SU-DHL-6 (cell line): ENCODE measurements at regions not wholly inside any gene's neighbourhood (a gene's known extent, or its start where the extent isn't known, plus 50 kb on each side); places are given as distances from the start of the nearest gene placed in this dataset.

ENCODE experiments used
- H2AFZ ChIP-seq: fragments of 200-600 bp; sonication (generic); 2 replicates; pipeline ENCODE4 v1.6.1; 2014; ENCODE audit warnings: low read depth, mild to moderate bottlenecking, moderate library complexity, mixed read lengths, antibody characterized with exemption, low read length; ENCODE audit not compliant: severe bottlenecking
- H3F3A ChIP-seq: fragments of 200-600 bp; shearing (Covaris generic); 2 replicates; pipeline ENCODE4 v1.6.0; 2016; ENCODE audit warnings: antibody characterized with exemption, mild to moderate bottlenecking; ENCODE audit not compliant: insufficient read depth
- H3K27ac ChIP-seq: fragments of 200-600 bp; sonication (generic); 2 replicates; pipeline ENCODE4 v1.5.1; 2016; ENCODE audit warnings: low read depth, mild to moderate bottlenecking, low read length, moderate library complexity, mixed read lengths
- H3K27me3 ChIP-seq: fragments of 200-600 bp; sonication (generic), shearing (Covaris generic); 2 replicates; pipeline ENCODE4 v1.6.0; 2014; ENCODE audit warnings: mild to moderate bottlenecking, low read length
- H3K36me3 ChIP-seq: fragments of 200-600 bp; sonication (generic); 2 replicates; pipeline ENCODE4 v1.6.1; 2014; ENCODE audit warnings: mild to moderate bottlenecking, low read length, mixed read lengths
- H3K4me2 ChIP-seq: fragments of 300-600, 200-600 bp; shearing (Covaris generic), sonication (generic); 2 replicates; pipeline ENCODE4 v1.6.0; 2014; ENCODE audit warnings: low read length, low read depth, mild to moderate bottlenecking; ENCODE audit not compliant: poor library complexity, severe bottlenecking
- H3K4me3 ChIP-seq: fragments of 200-600 bp; sonication (generic); 2 replicates; pipeline ENCODE4 v1.5.1; 2014; ENCODE audit warnings: antibody characterized with exemption, low read length, mild to moderate bottlenecking, mixed read lengths; ENCODE audit not compliant: insufficient read depth, poor library complexity, severe bottlenecking
- H3K79me2 ChIP-seq: fragments of 200-600 bp; sonication (generic); 2 replicates; pipeline ENCODE4 v1.6.1; 2014; ENCODE audit warnings: mild to moderate bottlenecking, low read length, moderate library complexity; ENCODE audit not compliant: insufficient read depth
- H3K9ac ChIP-seq: fragments of 200-600 bp; sonication (generic); 2 replicates; pipeline ENCODE4 v1.7.0; 2014; ENCODE audit warnings: mild to moderate bottlenecking, low read length
- H3K9me2 ChIP-seq: fragments of 200-600 bp; sonication (generic); replicated peaks from 2 replicates; pipeline ENCODE4 v1.6.1; 2014; ENCODE audit warnings: low read length; ENCODE audit not compliant: insufficient read depth
- H3K9me3 ChIP-seq: fragments of 200-600 bp; sonication (generic); 2 replicates; pipeline ENCODE4 v1.6.1; 2014; ENCODE audit warnings: low read length, mixed read lengths; ENCODE audit not compliant: insufficient read depth
- H4K20me1 ChIP-seq: fragments of 200-600 bp; sonication (generic); 2 replicates; pipeline ENCODE4 v1.6.1; 2014; ENCODE audit warnings: low read depth, mild to moderate bottlenecking, antibody characterized with exemption, low read length, moderate library complexity, mixed read lengths
- CTCF ChIP-seq: fragments of 200-600 bp; sonication (generic); IDR thresholded peaks from one replicate; pipeline ENCODE4 v1.5.1; 2017; ENCODE audit warnings: antibody characterized with exemption, mild to moderate bottlenecking, low read length, moderate library complexity; ENCODE audit not compliant: insufficient read depth, poor library complexity, severe bottlenecking
- EZH2phosphoT487 ChIP-seq: fragments of 200-600 bp; sonication (generic), shearing (Covaris generic); conservative IDR thresholded peaks from 2 replicates; pipeline ENCODE4 v1.6.1; 2018; ENCODE audit warnings: mild to moderate bottlenecking, antibody characterized with exemption, low read length, moderate library complexity, mixed read lengths

- Histone ChIP-seq H3K4me3 (no peak overlapping the region), H3K79me2 (no peaks in the 10 kb centered on the region), H3K9me3 (no peaks in the 10 kb centered on the region), H3K27ac (no peak overlapping the region), H3K4me2 (no peak overlapping the region), H3K9ac (no peak overlapping the region), H3F3A (no peaks in the 10 kb centered on the region), H4K20me1 (no peaks in the 10 kb centered on the region), H3K36me3 (no peaks in the 10 kb centered on the region), H2AFZ (no peak overlapping the region), H3K9me2 (no peaks in the 10 kb centered on the region), H3K27me3 (no peaks in the 10 kb centered on the region)
- no peak for TF ChIP-seq CTCF
- TF ChIP-seq EZH2phosphoT487: no peak
These were observed 240.5 kb upstream of the HS3ST1 start for GRCh38 chr4:11669156-11669555.

- Histone ChIP-seq H3F3A (no peaks in the 10 kb centered on the region), H2AFZ (no peak overlapping the region), H3K4me3 (no peak overlapping the region), H3K9me2 (no peaks in the 10 kb centered on the region), H3K9ac (no peak overlapping the region), H3K79me2 (no peaks in the 10 kb centered on the region), H3K27ac (no peak overlapping the region), H4K20me1 (no peaks in the 10 kb centered on the region), H3K36me3 (no peaks in the 10 kb centered on the region), H3K9me3 (no peaks in the 10 kb centered on the region), H3K4me2 (no peak overlapping the region), H3K27me3 (no peaks in the 10 kb centered on the region)
- TF ChIP-seq CTCF: no peak
- no peak for TF ChIP-seq EZH2phosphoT487
These were observed 234.4 kb upstream of the HS3ST1 start for GRCh38 chr4:11663114-11663513.

- Histone ChIP-seq H2AFZ (no peak overlapping the region), H3K27ac (no peak overlapping the region), H3K9me3 (no peaks in the 10 kb centered on the region), H3K9me2 (no peaks in the 10 kb centered on the region), H4K20me1 (no peaks in the 10 kb centered on the region), H3K27me3 (no peaks in the 10 kb centered on the region), H3K36me3 (no peaks in the 10 kb centered on the region), H3K4me3 (no peak overlapping the region), H3F3A (no peaks in the 10 kb centered on the region), H3K79me2 (no peaks in the 10 kb centered on the region), H3K4me2 (no peak overlapping the region), H3K9ac (no peak overlapping the region)
- TF ChIP-seq EZH2phosphoT487: no peak
- no peak for TF ChIP-seq CTCF
These were observed 222.3 kb upstream of the HS3ST1 start for GRCh38 chr4:11650801-11651596.
